Stimulated activated CD4-positive, alpha-beta T cell treated with anti-CD3 and anti-CD28 coated beads, Interleukin-15, amount 100 ng/mL, for 48 hours (primary cell): ENCODE measurements at regions not wholly inside any gene's neighbourhood (a gene's known extent, or its start where the extent isn't known, plus 50 kb on each side); places are given as distances from the start of the nearest gene placed in this dataset.
"Not testable (repeated sequence)": the region's sequence is repeated elsewhere in the genome, so short reads cannot be mapped to it uniquely, and the experiment has no call there.

Experiments
- DNase-seq, 2 donors: peaks; one replicate each; pipeline ENCODE4 v3.0.0-alpha.2; 2020; ENCODE audit warnings: low read depth in 2 of 2

DNA sequence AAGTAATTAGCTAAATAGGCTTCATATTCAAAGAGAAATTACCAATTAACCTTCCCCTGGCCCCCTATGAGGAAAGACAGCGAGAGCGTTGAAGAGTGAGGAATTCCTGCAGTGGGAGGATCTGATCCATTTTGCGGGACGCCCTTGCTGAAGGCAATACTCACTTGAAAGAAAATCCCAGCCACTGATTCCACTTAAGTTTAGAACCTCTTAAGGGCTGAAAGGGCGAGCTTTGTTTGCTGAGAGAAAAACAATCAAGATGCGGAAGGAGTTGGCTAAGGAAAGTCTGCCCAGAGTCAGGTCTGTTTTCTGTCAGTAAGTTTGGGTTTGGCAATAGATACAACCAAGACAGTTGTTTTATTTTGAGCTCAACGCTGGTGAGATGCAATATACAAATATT, 102.8 kb upstream of the GBE1 start:
- no peak for DNase-seq

DNA sequence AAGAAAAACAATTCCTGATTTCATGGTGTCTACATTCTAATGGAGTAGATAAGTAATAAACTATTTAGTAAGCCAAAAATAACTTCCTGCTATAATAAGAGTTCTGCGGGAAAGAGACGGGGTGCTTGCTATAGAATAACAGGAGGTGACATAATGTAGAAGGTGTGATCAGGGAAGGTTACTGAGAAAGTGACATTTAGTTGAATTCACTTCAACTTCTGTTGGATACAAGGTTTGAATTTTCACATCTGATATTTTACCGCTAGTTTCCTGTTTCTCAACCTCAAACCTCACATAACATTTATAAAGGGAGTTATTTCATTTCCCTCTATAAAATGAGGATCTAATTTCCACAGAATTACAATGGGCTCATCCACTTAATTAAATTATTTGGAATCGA, 102.3 kb upstream of the GBE1 start:
- no peak for DNase-seq

DNA sequence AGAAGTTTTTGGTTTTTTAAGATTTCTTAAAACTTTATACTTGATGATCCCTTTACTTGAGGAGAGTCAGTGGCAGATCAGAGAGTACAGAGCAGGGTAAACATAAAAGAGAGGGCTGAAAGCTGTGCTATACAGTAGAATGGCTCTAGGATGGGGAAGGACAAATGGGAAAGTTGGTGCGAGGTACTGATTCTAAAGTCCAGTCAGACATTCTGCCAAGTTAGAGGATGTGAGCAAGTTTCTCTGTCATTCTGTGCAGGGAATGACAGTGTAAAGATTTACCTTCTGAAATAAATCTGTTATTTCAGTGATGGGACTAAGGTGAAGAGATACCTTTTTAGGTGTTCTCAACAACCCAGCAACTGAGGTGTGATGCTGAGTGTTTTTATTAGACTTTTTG, 100.1 kb upstream of the GBE1 start:
- DNase-seq, result no peak

DNA sequence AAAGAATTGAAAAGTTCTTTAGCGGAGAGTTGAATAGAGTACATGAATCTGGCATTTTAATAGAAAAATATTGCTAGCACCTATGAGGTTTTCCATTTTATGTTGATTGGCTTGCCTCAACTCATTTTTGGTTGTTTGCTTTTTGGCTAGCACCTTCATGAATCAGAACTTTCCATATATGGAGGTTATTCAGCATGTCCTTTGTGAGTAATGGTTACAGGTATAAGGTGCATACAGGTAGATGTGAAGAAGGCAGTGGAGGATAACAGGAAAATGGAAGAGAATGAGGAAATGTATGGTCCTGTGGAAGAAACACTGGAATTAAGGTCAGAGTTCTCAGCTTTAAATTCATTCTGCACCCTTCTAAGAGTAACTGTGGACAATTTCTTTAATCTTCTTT, 98.1 kb upstream of the GBE1 start:
- DNase-seq, result no peak

DNA sequence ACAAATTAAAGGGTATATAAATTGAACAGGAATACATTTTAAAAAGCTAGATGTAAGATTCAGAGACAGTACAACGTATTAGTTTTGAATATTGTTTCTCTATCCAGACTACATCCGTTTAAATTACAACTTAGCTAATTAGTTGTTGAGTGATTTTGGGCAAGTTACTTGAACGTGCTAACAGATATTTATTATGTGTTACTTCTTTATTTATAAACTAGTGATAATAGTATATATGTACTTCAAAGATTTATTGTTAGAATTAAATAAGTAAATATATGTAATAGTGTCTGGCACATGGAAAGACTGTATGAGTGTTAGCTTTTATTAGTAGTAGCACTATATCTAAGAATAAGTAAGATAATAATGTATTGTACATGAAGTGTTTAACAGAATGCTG, 92.0 kb upstream of the GBE1 start:
- no peak for DNase-seq

DNA sequence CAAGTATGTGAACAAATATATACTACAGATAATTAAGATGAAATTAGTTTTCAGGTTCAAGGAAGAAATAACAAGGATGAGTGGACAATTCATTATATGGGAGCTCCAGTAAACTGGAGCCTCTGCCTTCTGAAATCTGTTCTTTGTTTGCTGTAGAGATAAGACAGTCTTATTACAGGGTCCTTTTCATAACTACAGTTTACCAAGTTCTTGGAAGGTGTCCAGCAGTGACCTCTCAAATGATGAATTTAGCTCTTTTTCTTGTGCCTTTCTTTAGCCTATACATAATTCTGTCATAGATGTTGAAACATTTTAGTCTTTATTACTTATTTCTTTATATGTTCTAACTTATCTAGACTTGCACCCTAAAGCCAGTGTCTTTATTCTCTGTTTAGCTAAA, 89.7 kb upstream of the GBE1 start:
- DNase-seq, result no peak

DNA sequence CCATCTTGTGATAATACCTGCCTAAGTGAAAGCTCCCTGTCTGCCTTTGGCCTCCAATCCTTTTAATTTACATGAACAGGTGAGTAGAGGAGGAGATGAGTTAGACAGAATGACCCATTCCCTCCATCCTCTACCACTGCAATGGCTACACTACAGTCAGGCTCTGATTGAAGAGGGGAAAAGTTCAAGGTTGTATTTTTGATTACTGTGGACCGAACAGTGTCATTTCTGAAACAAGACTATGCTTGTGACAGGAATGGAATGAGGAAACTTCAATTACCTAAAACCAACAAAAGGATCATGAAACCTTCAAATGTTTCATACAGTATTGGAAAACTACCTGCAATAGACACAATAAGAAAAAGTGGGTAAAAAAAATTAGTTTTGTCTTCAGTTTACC, 85.5 kb upstream of the GBE1 start:
- DNase-seq, result no peak

DNA sequence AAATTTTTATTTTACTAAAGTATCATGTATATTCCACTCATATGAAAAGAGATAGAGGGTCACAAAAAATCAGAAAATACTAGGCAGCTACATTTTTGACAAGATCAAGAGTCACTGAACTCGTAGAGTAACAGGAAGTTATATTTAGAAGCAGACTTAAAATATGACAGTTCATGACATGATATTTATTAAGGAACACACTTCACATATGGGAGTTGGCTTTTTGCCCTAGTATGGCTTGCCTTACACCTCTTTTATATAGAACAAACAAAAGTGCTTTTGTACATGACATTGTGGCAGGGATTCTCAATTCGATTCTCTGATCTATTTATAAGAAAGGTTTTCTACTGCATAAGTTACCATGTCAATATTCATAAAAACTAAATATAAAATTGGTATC, 80.1 kb upstream of the GBE1 start:
- no peak for DNase-seq

DNA sequence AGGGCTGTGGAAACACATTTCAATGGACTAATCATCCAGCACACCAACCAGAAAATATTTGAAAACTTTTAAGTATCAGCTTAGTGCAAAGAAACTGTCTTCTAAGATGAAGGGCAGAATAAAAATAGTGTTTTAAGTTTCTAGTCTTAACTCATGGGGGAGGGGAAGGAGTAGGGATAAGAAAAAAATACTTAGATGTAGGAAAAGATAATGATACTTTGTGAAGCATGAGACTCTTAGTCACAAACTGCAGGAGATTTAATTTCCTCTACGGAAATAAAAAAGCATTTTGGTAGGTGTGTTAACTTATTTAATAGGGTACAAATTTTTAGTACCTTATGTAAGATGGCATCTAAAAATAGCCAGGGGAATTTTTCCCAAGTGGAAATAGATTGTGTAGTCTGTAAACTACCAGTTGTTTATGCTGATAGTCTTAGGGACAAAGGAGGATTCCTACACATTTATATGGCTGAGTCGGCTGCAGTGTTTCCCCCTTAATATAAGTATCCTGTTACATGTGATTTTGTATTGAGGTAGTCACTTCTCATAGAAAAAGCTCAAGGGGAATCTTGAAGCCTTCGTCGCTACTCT, 78.2 kb upstream of the GBE1 start:
- no peak for DNase-seq

DNA sequence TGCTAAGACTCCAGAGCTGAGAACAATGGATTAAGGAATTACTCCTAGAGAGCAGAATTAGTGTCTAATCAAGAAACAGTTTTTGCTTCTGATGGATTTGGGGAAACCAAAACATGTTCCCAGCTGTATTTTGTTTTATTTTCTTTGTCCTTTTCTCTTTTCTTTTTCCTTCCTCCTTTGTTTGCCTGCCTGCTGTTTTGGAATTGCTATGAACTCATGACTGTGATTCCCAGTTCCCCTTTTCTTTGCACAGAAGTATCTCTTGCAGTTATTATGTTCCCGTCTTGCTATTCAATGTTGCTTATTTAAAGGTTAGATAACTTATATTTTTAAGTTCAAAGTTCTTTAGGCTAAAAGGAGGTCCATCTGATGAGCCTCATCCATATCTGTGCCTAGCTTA, 77.0 kb upstream of the GBE1 start:
- no peak for DNase-seq

DNA sequence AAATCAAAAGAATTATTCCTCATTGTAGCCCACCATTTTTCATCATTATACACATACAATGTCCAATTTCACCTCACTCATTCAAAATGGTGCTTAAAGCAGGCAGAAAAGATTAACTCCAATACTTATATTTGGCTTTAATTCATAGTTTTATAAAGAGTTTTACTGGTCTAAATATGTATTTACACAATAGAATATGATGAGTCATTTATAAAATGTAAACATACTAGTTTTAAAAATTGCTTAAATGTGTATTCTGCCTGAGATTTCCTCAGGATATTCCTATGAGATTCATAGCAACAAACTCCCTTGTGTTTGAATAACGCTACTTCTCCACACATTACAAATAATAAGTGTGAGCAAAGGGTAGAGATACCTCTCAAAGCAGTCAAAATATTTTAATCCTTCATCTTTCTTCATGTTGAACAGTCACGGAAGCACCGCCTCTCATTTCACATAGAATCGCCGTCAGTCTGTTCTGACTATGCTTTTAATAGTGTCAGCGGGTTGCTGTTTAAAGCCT, 75.7 kb upstream of the GBE1 start:
- no peak for DNase-seq

DNA sequence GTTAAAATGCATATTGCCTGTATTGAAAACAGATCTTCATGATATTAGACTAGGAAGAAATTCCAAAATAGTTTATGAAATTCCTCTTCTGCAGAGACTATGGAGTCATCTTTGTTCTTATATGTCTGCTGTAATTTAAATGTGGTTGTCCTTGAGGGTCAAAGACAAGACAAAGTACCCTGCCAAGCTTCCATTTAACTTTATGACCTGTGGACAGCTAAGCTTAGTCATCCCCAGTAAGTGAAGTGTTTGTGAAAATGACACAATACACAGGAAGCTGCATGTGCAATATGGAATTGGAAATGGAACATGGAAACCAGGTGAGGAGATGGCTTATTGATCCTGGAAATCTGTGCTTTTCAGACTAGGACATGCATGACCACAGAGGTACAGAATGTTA, 68.5 kb upstream of the GBE1 start:
- DNase-seq, result no peak

DNA sequence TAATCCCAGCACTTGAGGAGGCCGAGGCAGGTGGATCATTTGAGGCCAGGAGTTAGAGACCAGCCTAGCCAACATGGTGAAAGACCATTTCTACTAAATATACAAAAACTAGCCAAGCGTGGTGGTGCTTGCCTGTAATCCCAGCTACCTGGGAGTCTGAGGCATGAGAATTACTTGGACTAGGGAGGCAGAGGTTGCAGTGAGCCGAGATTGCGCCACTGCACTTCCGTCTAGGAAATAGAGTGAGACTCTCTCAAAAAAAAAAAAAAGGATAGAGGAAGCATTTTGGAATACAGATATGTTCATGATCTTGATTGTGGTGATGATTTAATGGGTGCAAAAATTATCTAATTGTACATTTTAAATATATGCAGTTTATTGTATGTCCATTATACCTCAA, 67.8 kb upstream of the GBE1 start:
- DNase-seq, result not testable (repeated sequence)

DNA sequence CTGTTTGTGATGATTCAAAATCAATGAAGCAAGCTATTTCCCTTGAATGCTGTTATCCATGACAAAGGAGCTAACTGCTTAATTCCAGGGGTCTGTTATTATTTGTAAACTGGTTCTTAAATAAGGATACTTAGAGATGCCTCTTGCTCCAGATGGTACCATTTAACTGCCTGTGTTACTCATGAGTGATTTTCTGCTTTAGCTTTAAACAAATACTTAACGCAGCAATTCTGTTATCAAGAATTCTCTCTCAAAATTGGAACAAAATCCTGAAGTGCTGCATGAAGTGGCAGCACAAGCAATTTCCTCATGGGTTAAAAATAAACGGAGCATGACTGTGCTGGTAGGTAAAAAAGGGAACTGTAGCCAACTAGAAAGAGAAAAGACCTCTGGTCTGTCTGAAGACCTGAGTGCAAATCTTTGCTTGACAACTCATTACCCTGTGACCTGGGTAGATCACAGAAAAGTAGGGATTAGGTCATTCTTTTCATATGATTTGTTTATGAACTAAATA, 62.5 kb upstream of the GBE1 start:
- no peak for DNase-seq

DNA sequence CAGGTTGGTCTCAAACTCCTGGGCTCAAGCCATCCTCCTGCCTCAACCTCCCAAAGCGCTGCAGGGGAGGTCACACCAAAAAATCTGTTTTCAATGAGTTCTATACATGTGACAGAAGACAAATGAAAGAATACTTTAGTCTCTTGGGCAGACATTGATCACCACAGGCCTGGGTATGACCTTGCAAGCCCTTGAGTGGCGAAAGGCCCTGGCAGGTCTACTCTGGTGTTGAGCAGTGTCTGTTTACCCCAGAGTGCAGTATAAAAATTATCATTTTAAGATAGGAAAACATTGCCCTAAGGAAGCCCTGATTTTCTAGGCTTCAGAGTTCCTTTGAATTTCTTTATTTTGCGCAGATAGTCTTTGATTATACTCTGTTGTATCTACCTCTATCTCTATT, 61.6 kb upstream of the GBE1 start:
- no peak for DNase-seq

DNA sequence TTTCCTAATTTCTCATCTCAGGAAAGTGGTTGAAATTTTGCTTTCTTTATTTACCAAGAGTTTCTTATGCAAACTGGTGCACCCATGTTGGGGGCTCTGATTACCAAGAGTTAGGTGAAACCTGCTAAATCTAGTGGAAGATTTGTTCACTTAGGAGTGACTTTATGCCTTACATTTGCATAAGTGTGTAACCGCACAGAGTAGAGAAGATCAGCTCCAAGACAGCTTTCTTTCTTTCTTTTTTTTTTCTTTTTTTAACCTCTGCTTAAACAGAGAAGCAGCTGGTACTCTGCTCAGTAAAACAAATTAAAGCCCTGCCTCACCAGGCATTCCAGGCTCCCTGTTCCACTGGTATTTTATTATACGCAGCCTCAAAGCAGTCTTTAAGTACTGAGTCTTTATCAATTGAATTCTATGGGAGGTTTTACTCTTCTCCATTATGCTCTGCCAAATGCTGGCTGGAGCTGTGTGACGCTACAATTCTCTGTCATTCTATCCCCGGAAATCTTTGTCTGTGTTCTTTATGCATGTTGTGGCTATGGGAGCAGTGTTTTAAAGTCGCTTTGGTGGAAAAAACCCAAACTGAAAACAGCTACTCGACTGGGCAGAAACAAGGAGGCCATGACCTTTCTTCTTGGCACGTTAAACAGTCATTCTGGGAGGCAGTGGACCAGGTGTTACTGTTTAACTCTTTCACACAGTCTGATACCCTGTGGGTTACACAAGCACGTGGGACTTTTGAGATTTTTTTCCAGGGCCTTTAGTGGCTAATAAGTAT, 55.2 kb upstream of the GBE1 start:
- no peak for DNase-seq

DNA sequence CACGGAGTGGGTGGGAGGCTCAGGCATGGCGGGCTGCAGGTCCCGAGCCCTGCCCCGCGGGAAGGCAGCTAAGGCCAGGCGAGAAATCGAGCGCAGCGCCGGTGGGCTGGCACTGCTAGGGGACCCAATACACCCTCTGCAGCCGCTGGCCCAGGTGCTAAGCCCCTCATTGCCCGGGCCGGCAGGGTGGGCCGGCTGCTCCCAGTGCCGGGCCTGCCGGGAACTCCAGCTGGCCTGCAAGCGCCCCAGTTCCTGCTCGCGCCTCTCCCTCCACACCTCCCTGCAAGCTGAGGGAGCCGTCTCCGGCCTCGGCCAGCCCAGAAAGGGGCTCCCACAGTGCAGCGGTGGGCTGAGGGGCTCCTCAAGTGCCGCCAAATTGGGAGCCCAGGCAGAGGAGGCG, 50.7 kb upstream of the GBE1 start:
- DNase-seq, result not testable (repeated sequence)
